Heart right ventricle (tissue), 16 donors: ENCODE measurements at regions not wholly inside any gene's neighbourhood (a gene's known extent, or its start where the extent isn't known, plus 50 kb on each side); places are given as distances from the start of the nearest gene placed in this dataset.

Source experiments
- ATAC-seq, 8 donors: fragments of 200-7000 bp; cut with Tn5 transposase; one replicate each; pipeline ENCODE4 v1.9.1; 2020; ENCODE audit warnings: mild to moderate bottlenecking in 8 of 8, moderate library complexity in 8 of 8, moderate number of reproducible peaks in 1 of 8
- DNase-seq, 2 donors: peaks; one replicate each; pipeline ENCODE4 v3.0.0-alpha.2; 2020
- H3K27ac ChIP-seq, 10 donors: fragments of 200-600 bp; sonication (generic) in 2 of 10; one replicate each; pipeline versions ENCODE4 v1.5.0 to v1.8.0; 2020 to 2022; ENCODE audit warnings: mild to moderate bottlenecking in 3 of 10
- H3K27me3 ChIP-seq, 7 donors: fragments of 200-600 bp; one replicate each; pipeline ENCODE4 v1.8.0; 2021 to 2022; ENCODE audit warnings: mild to moderate bottlenecking in 2 of 7
- H3K36me3 ChIP-seq, 9 donors: fragments of 200-600 bp; sonication (generic) in 1 of 9; one replicate each; pipeline versions ENCODE4 v1.5.0 to v1.8.0; 2020 to 2022; ENCODE audit warnings: mild to moderate bottlenecking in 2 of 9
- H3K4me1 ChIP-seq, 9 donors: fragments of 200-600 bp; sonication (generic) in 1 of 9; one replicate each; pipeline versions ENCODE4 v1.5.0 to v1.8.0; 2020 to 2022; ENCODE audit warnings: mild to moderate bottlenecking in 4 of 9
- H3K4me3 ChIP-seq, 10 donors: fragments of 200-600 bp; sonication (generic) in 2 of 10; one replicate each; pipeline versions ENCODE4 v1.5.0 to v1.8.0; 2020 to 2022; ENCODE audit warnings: mild to moderate bottlenecking in 7 of 10, moderate library complexity in 2 of 10
- H3K9me3 ChIP-seq, 11 donors: fragments of 200-600 bp in 10 of 11; sonication (generic) in 2 of 11; one replicate each; pipeline versions ENCODE4 v1.5.0 to v1.8.0; 2013 to 2022; ENCODE audit warnings: mild to moderate bottlenecking in 2 of 11, control low read depth in 1 of 11, moderate library complexity in 1 of 11
- WGBS, 2 donors: extraction: QIAGEN DNeasy Blood & Tissue Kit; methylation state at CpG; one replicate each; pipeline ENCODE4 v1.1.7; 2013; ENCODE audit warnings: inconsistent platforms in 1 of 2; 5-methylcytosine and 5-hydroxymethylcytosine counted together
- intact Hi-C, 10 donors: fragments of 100-400 bp; cut with DNase I; formaldehyde crosslinking; loops; one replicate each; pipeline versions ENCODE4 v1.11.1 to v1.14.2; 2022
- TF ChIP-seq, protein P1 (sequence below), 9 donors: fragments of 200-600 bp; sonication (generic) in 2 of 9; IDR thresholded peaks; one replicate each; pipeline versions ENCODE4 v1.5.0 to v1.8.0; 2021 to 2022; ENCODE audit warnings: antibody characterized with exemption in 9 of 9, mild to moderate bottlenecking in 5 of 9, moderate library complexity in 1 of 9
- donor health status: Arrhythmogenic right ventricular cardiomyopathy.
- donor health status: ischemic (EF 13 %, LVEDD 7.1; RV severe dilation, severe dysfunction).
- donor health status: healthy with polysubstance abuse.
- donor health status: DM: no; HTN: yes; CAD: no.
- donor health status: DM: no; HTN: no; CAD: no.
- donor health status: ischemic (EF 25% LVEDD 6.9; RV normal size, moderate dysfunction).
- donor health status: ischemic (EF 25% LVEDD 5.7; RV mildly dilated, moderate dysfunction).
- donor health status: healthy.
- donor health status: DM: yes; HTN: yes; CAD: no.
- donor health status: Ischemic cardiomyopathy.
- donor health status: ischemic (EF 35%, LVEDD 5.7; RV mildly dilated, moderate dysfunction).
- donor health status: nonischemic (EF 11% LVEDD 7.7; RV severe dilation, severe dysfunction).
- donor health status: DM: yes; HTN: yes; CAD: no.
- donor health status: PGD.
- donor health status: ischemic (EF 29% LVEDD 5.4; RV normal size, mild dysfunction).
- donor health status: nonischemic (EF 23%, LVEDD 6.1; RV moderate dilation, normal function).

DNA sequence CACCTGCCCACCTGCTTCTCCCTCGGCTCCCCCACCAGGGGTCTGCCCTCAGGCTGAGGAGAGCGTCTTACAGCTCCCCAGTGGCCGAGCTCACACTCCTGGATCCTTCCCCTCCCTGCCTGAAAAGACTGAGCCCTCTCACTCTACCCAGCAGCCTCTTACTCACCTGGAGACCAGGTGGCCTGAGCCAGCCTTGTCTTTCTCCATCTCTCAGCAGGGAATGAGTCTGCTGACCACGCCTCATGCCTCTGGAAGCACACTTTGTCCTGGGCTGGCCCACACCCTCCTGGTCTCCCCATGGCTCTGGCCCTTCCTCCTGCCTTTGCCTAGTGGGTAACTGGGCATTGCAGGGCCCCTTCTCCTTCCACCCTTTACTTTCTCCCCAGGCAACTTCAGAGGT lies 177.2 kb downstream of the ENGASE start:
- no peaks in the 10 kb centered on the region for H3K9me3 ChIP-seq
- no peak overlapping the region for H3K4me3 ChIP-seq
- WGBS, 2 donors, result 61 to 72% methylated on average over 4 of the region's 4 CpGs
- no peaks in the 10 kb centered on the region for H3K4me1 ChIP-seq
- no peak for DNase-seq
- no peak for ATAC-seq
- intact Hi-C loops, result loop anchor here in 1 of 10 donors (10.0 kb wide), 1 partner anchor 103 kb away; no protein-coding TSS in a partner anchor
- TF ChIP-seq, protein P1, sequence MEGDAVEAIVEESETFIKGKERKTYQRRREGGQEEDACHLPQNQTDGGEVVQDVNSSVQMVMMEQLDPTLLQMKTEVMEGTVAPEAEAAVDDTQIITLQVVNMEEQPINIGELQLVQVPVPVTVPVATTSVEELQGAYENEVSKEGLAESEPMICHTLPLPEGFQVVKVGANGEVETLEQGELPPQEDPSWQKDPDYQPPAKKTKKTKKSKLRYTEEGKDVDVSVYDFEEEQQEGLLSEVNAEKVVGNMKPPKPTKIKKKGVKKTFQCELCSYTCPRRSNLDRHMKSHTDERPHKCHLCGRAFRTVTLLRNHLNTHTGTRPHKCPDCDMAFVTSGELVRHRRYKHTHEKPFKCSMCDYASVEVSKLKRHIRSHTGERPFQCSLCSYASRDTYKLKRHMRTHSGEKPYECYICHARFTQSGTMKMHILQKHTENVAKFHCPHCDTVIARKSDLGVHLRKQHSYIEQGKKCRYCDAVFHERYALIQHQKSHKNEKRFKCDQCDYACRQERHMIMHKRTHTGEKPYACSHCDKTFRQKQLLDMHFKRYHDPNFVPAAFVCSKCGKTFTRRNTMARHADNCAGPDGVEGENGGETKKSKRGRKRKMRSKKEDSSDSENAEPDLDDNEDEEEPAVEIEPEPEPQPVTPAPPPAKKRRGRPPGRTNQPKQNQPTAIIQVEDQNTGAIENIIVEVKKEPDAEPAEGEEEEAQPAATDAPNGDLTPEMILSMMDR (IDR thresholded peaks at IDR 0.05), result no peak
- H3K27me3 ChIP-seq, result peaks cover 4 to 93% (median 79%) of the 10 kb centered on the region in 7 donors
- no peaks in the 10 kb centered on the region for H3K36me3 ChIP-seq
- no peak overlapping the region for H3K27ac ChIP-seq

DNA sequence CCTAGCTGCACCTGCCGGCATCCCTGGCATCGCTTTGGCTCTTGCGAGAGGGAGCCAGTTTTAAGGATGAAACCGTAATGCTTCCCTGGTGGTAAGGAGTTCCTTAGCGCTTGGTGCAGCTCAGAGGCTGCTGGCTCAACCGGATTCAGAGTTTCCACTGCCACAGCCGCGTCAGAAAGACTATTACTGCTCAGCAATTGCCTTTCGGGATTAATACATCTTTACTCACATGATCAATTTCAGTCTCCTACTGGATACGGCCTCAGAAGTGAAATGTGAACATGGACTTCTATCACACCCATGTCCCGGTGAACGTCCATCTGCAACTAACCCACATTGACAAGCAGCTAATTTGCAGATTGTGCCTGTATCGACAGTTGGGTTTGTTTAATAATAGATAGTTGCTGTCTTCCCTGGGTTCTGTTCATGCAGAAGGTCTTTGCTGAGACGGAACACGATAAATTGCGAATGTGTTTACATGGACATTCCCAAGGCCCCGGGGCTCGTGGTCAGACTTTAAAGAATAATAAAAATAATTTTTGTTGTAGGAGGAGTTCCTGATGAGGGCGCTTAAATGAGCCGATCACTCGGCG lies 175.4 kb downstream of the ENGASE start:
- intact Hi-C loops, result loop anchor here in 1 of 10 donors (10.0 kb wide), 1 partner anchor 105 kb away; no protein-coding TSS in a partner anchor

DNA sequence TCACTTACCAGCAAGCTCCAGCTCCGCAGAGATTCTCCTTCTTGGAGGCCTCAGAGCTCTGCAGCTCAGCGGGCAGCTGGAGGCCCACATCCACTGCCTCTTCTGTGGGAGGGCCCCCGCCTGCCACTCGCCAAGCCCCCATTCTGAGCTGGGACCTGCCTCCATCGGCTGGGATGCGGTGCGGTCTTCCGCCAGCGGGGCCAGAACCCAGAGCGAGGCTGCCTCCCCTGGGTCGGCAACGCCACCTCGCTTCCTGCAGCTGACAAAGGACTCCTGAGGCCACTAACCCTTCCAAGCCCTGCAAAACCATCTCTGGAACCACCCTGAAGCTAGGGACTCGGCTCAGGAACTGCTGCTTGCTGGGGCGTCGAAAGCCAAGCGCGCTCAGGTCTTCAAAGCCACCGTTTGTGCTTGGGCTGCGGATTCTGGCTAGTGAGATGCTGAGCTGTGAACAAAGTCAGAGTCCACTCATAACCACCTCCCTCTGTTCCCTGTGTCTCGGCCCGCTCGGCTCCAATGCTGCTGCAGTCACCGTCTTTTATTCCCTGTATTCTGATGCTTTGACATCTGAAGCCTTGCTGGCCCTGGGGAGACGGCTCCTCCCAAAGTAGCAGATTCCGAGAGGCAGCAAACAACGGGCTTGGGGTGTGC lies 174.3 kb downstream of the ENGASE start:
- H3K27me3 ChIP-seq, result peaks cover 4 to 88% (median 59%) of the 10 kb centered on the region in 7 donors
- ATAC-seq (no peak), DNase-seq (no peak)
- no peak overlapping the region for H3K27ac ChIP-seq
- H3K4me1 ChIP-seq, result no peaks in the 10 kb centered on the region
- TF ChIP-seq, protein P1 (IDR thresholded peaks at IDR 0.05), result no peak
- no peaks in the 10 kb centered on the region for H3K9me3 ChIP-seq
- intact Hi-C loops, result no loop called here
- H3K4me3 ChIP-seq, result no peak overlapping the region
- no peaks in the 10 kb centered on the region for H3K36me3 ChIP-seq
- WGBS, 2 donors, result 63 to 66% methylated on average over 27 of the region's 27 CpGs

More for the DNA sequence above, 175.4 kb downstream of the ENGASE start:
- DNase-seq (no peak), ATAC-seq (no peak)
- TF ChIP-seq, protein P1 (IDR thresholded peaks at IDR 0.05), result no peak
- no peaks in the 10 kb centered on the region for H3K9me3 ChIP-seq
- no peaks in the 10 kb centered on the region for H3K4me1 ChIP-seq
- H3K27ac ChIP-seq, result no peak overlapping the region
- H3K27me3 ChIP-seq, result peaks cover 4 to 92% (median 69%) of the 10 kb centered on the region in 7 donors
- H3K4me3 ChIP-seq, result no peak overlapping the region
- 80 to 87% methylated on average over 22 of the region's 22 CpGs for whole genome bisulfite sequencing, 2 donors
- no peaks in the 10 kb centered on the region for H3K36me3 ChIP-seq

GRCh38 chr17:79246225-79247190 lies 171.9 kb downstream of the ENGASE start:
- Histone ChIP-seq H3K4me3 (no peak overlapping the region), H3K36me3 (no peaks in the 10 kb centered on the region), H3K27ac (no peak overlapping the region), H3K27me3 (peaks cover 2 to 71% (median 35%) of the 10 kb centered on the region in 7 donors), H3K9me3 (peaks cover 0 to 6% (median 0%) of the 10 kb centered on the region in 11 donors), H3K4me1 (no peaks in the 10 kb centered on the region)
- intact Hi-C loops, result no loop called here
- WGBS, 2 donors, result 58 to 69% methylated on average over 27 of the region's 27 CpGs
- DNase-seq (no peak), ATAC-seq (no peak)
- TF ChIP-seq, protein P1 (IDR thresholded peaks at IDR 0.05), result no peak
